HG02884 (cell line): ENCODE measurements at regions not wholly inside any gene's neighbourhood (a gene's known extent, or its start where the extent isn't known, plus 50 kb on each side); places are given as distances from the start of the nearest gene placed in this dataset.

Experiments used
- ATAC-seq: cut with Tn5 transposase; IDR thresholded peaks from one replicate; pipeline ENCODE4 v1.9.1; 2021; ENCODE audit warnings: mild to moderate bottlenecking, moderate library complexity; ENCODE audit not compliant: unreplicated experiment

- ATAC-seq: no peak
Measured at GRCh38 chrX:43560247-43560946, 95.7 kb upstream of the MAOA start.

GRCh38 chrX:43562372-43562771 is 93.7 kb upstream of the MAOA start:
- ATAC-seq: no peak

GRCh38 chrX:43564953-43565352 is 91.1 kb upstream of the MAOA start:
- no peak for ATAC-seq

DNA sequence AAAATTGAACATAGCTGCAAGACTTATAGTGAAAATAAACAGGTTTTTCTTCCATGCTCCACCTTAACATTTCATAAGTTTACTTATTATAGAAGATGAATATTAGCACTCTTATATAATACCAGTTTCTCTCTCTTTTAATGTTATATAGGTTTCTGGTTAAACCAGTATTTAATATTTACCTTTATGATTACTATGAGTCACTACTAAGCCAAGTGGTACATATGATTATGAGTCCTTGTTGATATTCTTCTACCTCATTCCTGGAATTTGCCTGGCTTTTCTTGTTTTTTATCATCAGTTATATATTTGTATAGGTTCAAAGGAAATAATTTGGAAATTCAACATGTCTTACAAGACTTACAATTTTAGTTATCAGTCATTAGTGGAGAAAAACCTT is 89.9 kb upstream of the MAOA start:
- no peak for ATAC-seq

- no peak for ATAC-seq
Measured at GRCh38 chrX:43573441-43574015, 82.6 kb upstream of the MAOA start.

GRCh38 chrX:43580621-43581020 is 75.5 kb upstream of the MAOA start:
- ATAC-seq: no peak

DNA sequence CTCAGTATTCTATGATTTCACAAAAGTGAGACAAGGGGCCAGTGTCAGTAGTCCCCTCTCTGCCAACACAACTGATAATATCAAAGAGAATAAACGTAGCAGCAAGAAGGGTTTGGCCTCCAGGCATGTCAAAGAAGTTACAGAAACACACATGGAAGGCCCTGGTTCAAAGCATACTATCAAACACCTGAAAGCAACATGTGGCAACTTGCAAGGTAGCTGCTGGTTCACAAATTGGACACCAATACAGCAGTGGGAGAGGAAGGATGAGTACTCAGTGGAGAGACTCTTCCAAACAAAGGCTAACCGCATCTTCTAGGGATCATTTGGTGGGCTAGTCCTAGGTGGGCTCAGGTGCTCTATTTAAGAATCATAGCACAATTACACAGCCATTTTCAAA is 74.9 kb upstream of the MAOA start:
- ATAC-seq: no peak

GRCh38 chrX:43581888-43582539 is 74.1 kb upstream of the MAOA start:
- ATAC-seq: no peak

GRCh38 chrX:43582540-43582913 is 73.6 kb upstream of the MAOA start:
- no peak for ATAC-seq

GRCh38 chrX:43585922-43586321 is 70.2 kb upstream of the MAOA start:
- ATAC-seq: no peak

DNA sequence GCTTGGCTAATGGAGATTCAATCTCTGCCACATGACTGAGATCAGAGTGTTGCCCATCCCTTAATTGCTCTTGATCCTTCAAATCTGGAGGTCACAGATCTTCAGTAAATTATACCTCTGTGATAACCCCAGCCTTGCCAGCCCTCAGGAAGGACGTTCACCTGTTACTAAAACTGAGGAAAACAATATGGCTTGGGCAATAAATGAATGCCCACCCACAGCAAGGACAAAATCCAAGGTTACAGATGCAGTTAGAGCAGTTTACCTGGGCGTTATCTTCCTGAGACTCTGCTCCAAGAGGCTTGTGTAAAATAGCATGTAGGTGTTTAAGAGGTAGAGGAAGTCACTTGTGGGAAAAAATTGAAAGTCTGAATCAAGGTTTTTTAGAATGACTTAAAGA is 69.3 kb upstream of the MAOA start:
- ATAC-seq: no peak

DNA sequence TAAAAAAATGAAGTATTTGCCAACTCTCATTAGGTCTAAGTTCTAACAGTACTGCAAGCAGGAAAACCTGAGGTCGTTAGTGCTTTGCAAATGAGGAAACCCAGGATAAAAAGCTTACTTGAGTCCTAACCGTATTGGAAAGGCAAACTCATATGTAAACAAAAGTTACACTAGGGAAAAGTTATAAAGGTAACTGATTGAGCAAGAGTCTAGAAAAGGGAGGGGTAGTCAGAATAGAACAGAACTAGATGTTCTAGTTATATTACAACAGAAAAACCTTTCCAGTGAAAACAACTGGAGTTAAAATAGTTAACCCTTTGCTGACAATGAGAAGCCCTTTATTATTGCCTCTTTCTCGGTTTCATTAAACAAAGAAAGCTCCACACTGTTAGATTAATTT is 66.4 kb upstream of the MAOA start:
- ATAC-seq: no peak

- no peak for ATAC-seq
Measured at GRCh38 chrX:43590150-43590549, 65.9 kb upstream of the MAOA start.

DNA sequence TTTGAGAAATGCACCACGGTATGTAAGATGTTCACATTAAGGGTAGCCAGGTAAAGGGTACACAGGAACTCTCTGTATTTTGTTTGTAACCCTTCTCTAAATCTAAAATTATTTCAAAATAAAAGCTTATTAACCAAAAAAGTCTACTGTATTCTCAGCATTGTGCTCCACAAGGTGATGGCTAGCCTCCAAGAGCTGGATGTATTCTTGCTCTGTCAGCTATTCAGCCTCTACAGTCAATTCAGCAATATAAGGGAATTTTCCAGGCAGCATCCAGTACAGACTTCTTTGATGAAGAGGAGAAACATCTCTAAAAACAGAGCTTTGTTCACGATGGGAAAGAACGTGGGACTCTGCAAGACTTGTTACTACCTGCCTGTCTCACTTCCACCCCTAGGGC is 63.5 kb upstream of the MAOA start:
- no peak for ATAC-seq

- no peak for ATAC-seq
Measured at GRCh38 chrX:43595931-43596330, 60.2 kb upstream of the MAOA start.

DNA sequence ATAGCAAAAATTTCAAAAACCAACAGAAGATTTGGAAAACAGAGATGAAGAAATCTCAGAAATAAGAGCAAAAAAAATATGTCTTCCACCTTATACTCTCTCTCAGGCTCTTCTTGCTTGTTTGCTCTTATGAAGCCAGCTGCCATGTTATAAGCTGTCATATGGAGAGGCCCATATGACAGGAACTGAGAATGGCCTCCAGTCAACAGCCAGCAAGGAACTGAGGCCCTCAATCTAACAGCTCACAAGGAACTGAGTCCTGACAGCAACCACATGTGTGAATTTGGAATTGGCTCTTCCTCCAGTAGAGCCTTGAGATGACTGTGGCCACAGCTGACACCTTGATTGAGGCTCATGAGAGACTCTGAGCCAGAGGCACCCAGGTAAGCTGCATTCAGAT is 51.3 kb upstream of the MAOA start:
- ATAC-seq: no peak

- ATAC-seq: no peak
Measured at GRCh38 chrX:43605351-43605750, 50.7 kb upstream of the MAOA start.
